Stimulated activated CD4-positive, alpha-beta T cell treated with anti-CD3 and anti-CD28 coated beads, Interleukin-2, amount 100 ng/mL, for 4 hours (primary cell): ENCODE measurements at regions not wholly inside any gene's neighbourhood (a gene's known extent, or its start where the extent isn't known, plus 50 kb on each side); places are given as distances from the start of the nearest gene placed in this dataset.
"Not testable (repeated sequence)": the region's sequence is repeated elsewhere in the genome, so short reads cannot be mapped to it uniquely, and the experiment has no call there.

Experiments
- DNase-seq: peaks from one replicate; pipeline ENCODE4 v3.0.0-alpha.2; 2020; ENCODE audit warnings: low read depth

DNA sequence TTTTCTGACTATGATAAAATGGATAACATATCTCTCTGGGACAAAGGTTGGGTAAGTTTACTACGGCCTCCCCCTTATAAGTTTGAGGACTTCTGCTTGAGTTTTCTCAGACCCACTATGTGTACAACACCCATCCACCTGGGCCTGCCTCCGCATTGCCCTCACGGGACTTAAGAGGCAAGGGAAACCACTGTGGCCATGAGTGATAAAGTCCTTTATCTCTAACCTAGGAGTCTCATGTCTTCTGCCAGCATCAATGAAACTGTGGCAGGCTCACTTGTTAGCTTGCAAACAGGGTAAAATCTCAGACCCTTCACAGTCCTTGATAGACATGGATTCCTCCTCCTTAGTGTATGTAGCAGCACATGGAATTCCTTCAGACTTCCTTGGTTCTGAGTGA, 173.4 kb upstream of the MYLIP start:
- no peak for DNase-seq

DNA sequence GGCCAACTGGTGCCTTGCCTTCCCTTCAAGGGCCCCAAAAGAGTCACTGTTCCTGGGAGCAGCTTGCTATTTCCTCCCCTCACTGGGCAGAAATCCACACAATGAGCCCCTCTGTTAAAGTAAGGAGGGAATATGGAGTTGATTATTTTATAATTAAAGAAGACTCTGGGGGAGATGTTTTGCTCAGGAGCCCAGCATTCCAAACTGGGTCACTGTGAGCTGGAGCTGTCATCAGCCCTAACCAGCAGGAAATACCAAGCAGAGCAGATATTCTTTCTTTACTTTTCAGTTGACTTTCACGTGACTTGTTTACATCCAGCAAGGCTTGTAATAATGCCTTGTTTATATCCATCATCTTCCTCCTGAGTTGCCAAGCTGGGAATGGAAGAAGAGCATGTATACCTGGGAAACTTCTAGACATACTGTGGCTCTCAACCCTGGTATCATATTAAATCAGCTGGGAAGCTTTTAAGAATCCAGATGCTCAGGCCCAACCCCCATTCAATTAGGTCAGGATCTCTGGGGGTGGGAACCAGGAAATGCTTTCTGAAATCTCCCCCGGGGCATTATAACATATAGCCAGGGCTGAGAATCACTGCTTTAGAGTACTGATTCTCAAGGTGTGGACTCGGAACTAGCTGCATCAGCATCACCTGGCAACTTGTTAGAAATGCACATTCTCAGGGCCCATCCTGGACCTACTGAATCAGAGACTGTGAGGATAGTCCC, 175.6 kb upstream of the MYLIP start:
- no peak for DNase-seq

DNA sequence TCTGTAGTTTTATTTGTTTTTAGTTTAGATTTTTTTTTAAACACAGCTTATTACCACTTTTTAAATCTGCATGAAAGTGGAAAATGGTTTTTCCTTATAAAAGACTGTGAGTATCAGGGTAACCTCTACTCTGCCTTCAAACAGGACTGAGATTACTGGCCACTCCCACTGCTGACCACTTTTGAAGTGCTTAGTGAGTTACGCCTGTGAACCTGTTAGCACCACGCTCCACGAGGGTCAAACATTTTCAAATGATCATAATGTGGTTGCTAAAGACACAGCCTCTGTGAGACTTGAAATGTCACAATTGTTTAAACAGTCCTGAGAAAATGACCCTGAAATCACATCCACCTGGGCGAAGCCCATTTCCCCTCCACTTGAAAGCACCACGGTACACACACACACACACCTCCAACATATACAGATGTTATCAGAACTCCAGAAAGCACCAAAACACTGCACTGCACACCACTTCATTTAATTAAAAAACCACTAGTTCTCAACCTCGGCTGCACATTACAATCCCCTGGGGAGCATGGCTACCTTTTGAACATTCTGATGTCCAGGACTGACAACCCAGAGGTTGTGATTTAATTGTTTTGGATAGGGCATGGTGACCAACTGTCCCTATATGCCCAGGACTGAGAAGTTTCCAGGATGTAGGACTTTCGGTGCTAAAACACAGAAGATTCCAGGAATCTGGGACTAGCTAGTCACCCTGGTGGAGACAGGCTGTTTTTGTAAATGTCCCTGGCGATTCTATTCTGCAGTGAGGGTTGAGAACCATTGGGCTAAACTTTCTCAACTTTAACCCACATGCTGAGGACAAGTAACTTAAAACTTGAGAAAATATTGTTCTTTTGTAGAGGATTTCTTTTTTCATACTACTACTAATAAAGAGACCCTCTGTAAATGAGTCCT, 176.4 kb upstream of the MYLIP start:
- no peak for DNase-seq

DNA sequence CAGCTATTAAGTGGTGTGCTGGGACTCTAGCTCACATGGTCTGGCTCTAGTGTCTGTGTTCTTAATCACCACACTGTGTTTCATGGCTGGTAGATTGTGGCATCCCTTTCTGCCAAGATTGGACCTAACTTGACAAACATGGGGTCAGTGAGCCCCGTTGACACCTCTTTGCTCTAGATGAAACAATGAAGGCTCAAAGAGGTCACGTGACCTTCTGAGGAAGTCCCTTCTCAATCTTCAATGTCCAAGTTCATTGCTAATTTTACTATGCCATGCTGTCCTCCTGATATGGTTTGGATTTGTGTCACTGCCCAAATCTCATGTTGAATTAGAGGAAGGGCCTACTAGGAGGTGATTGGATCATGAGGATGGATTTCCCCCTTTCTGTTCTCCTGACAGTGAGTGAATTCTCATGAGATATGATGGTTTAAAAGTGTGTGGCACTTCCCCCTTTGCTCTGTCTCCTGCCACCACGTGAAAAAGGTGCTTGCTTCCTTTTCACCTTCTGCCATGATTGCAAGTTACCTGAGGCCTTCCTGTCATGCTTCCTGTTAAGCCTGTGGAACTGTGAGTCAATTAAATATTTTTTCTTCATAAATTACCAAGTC, 177.8 kb upstream of the MYLIP start:
- no peak for DNase-seq

DNA sequence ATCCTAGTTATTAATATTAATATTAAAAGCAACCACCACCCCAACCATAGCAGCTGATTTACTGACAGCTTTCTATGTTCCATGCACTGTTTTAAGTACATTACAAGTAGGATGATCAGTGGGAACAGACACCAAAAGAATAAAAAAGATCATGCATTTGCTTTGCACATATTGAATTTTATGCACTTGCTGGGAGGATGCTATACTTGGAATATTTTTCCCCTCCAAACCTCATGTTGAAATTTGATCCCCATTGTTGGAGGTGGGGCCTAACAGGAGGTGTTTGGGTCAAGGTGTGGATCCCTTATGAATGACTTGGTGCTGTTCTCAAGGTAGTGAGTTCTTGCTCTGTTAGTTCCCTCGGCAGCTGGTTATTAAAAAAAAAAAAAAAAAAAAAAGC, 178.9 kb upstream of the MYLIP start:
- no peak for DNase-seq

DNA sequence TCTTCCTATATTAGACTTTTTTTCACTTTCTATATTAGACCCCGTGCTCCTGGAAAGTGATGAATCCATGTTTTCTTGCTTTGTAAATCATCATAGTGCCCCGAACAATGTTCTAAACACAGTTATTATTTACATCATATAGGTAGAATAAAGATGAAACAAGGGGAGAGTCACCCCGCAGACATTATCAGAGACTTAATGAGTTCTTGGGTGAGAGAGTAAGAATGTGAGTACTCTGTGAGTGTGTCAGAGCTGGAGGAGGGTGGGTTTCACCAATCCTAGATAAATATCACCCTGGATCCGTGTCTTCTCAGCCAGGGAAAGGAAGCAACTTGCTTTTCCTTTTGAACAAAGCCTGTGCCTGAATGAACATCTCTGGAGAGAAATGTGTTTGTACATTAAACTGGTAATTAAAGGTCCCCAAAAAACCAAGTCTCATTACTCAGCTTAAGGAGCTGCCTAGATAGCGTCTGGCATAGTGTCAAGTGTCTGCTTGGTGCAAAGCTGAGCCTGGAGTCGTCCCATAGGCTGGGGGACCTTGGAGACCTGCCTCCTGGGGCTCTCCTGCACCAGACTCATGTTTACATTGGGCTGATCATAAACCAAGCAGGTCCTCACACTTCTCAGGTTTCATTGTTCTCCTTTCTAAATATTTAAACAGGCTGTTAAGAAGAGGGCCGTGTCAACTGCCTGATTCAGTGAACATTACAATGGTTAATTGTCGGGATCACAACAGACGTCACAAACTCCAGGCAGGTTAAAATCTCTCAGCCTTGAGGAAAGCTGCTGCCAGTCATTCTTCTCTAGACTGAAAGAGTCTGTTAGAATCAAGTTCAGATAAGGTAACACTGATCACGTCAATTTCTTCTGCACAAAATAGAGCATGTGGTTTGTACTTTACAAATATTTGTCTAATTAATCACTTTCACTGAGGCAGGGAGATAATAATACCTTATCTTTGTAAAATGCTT, 179.7 kb upstream of the MYLIP start:
- no peak for DNase-seq

DNA sequence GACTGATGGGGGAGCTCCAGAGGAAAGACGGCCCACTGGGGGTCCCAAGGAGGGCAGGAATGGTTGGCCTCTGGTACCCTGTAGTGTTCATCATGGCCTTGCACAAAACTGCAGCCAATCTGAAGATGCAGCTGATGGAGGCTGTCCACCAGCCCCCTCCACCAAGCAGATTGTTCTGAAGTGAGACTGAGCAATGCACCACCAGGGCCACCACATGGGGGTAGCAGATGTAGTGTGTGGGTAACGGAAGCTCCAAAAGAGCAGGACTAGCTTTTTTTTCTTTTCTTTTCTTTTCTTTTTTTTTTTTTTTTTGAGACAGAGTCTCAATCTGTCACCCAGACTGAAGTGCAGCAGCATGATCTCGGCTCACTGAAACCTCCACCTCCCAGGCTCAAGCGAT, 181.0 kb upstream of the MYLIP start:
- DNase-seq: no peak

DNA sequence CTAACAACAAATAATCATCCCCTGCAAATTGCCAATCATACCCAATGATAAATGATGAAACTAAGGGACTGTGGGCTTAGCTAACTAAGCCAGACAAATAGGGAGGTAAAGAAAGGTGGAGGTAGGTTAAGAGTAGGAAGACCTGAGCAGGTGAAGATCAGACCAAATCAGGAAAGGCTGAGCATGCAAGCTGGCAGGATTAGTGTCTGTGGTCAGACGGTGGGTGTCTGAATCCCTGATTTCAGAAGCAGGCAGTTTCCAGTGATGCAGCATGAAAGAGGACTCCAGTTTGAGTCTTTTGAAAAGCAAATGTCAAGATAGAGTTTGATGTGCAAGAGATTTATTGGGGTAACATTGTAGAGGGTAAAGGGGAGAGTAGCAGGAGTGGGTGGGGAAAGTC, 181.4 kb upstream of the MYLIP start:
- DNase-seq: no peak

DNA sequence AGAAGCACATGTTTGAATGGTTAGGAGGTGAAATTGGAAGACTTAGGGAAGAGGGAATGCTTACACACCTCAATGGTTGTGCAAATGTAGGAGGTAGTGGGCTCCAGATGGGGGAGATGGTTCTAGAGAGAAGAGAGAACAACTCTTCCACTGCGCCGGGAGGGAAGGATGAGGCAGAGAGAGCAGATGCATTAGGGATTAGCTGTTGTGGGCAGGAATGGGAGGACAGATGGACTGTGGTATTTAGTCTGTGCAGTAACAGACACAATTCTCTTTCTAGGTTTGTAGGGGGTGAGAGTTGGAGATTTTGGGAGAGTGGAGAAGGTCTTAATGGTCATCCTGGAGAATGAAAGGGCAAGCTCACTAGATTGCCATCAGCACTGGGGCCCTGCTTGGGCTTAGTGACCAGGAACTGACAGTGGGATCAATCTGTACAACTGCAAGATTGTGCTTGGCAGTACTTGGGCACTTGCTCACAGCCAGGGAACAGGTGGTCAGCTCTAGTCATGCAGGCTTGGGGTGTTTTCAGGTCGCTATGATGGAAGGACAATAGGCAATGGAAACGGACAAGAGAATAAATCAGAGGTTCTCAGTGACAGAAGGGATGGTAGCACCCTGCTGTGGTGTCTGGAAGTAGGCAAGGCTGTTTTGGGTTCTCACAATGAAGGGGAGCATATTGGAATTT, 182.0 kb upstream of the MYLIP start:
- no peak for DNase-seq

DNA sequence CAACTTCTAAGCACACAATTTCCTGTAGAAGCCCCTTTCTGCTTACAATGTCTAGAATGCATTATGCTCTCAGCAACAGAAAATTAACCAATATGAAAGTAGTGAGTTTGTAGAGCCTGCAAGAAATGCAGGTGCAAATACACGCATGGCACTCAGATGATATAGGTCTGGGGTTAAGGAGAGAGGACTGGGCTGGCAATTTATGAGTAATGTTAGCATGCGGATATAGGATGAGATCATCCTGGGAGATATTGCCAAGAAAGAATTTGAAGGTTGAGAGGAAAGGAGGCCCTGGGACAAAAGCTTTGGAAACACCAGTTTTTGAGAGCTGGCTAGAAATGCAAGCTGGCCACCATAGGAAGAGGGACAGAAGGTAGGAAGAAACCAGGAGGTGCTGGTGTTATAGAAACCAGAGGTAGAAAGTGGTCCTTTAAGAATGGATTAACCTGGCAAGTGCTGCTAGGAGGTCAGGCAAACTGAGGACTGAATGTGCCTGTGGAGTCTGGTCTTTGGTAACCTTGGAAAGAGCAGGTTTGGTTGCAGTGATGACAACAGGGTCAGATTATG, 183.2 kb upstream of the MYLIP start:
- no peak for DNase-seq

DNA sequence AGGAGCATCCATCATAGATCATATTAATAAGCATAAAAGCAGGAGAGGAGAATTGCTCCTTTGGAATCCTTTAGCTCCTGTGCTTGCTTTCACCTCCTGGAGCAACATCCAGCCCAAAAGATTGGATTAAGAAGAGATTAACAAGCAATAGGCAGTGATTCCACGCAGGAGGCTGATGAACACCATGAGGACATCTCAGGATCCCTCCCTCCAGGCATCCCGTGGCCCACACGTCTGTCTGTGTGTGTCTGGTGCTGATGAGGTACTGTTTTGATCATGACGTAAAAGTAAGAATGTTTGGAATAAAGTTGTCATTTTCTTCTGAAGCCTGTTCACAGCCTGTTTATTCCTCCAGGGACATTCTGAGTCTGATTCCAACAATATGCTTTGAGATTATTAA, 185.5 kb upstream of the MYLIP start:
- DNase-seq: no peak

DNA sequence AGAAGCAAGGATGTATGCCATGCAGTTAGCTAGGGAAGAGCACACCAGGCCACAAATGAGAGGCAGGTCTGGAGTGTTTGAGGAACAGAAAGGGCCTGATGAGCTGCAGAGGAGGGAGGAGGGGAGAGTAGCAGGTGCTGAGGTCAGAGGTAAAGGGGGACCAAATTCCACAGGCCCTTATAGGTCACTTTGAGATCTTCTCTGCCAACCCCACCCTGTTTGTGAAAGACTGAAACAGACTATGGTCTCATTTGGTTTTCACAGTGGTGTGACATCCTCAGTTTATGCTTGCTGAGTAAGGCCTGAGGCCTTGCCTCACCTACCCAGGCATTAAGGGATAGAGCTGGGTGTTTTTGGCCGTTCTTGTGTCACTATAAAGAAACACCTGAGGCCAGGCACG, 187.7 kb upstream of the MYLIP start:
- DNase-seq: no peak

DNA sequence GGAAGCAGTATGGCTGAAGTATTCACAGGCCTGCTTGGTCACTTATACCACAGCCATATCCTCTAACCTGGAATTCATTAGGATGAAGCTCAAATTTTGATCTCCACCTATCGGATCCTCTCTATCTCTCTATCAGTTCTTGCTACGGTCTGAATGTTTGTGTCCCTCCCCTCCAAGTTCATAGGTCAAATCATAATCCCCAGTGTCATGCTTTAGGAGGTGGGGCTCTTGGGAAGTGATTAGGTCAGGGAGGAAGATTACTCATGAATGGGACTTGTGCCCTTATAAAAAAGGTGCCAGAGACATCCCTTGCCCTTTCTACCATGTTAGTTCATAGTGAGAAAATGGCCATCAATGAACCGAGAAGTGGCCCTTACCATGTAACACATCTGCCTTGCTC, 190.8 kb upstream of the MYLIP start:
- DNase-seq: no peak

DNA sequence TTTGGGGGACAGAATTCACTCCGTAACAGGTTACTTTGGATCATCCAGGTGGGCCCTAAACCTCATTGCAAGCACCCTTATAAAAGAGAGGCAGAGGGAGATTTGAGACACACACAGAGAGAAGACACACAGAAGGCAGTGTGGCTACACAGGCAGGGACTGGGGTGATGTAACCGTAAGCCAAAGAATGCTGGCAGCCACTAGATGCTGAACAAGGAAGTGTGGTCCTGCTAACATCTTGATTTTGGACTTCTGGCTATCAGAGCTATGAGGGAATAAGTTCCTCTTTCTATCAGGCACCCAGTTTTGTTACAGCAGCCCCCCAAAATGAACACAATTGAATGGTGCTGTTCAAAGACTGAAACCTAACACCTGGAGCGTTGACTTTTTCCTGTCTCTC, 191.3 kb upstream of the MYLIP start:
- no peak for DNase-seq

DNA sequence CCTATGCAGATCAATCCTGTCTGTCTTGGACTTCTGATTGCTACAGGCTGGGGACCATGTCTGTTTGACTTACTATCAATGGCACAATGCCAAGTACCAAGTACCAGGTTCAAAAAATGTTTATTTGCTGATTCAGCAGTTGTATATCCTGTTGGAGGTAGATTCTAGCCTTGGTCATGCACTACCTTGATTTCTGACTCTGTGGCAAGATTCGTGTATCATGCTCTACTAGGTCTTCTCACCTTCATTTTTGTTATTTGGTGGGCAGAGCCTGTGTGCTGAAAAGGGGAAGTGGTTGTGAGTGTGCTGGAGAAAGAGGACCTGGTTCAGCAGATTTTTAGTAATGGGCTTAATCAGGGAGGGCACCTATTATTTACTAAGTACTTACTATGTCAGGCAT, 192.4 kb upstream of the MYLIP start:
- DNase-seq: no peak

DNA sequence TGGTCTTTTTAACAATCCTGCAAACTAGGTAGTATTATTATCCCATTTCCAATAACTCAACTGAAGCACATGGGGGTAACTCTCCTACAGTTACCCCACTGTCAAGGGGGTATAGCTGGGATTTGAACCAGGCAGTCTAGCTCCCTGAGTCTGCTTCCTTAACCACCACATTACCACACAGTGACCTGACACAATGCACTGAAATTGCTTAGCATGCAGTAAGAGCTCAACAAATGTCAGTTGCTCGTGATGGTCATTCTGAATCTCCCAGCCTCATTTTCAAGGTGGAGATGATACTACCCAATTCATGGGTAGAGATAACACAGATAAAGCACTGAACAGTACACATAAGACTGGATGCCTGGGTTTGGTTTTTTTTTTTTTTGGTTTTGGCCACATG, 193.2 kb upstream of the MYLIP start:
- no peak for DNase-seq

DNA sequence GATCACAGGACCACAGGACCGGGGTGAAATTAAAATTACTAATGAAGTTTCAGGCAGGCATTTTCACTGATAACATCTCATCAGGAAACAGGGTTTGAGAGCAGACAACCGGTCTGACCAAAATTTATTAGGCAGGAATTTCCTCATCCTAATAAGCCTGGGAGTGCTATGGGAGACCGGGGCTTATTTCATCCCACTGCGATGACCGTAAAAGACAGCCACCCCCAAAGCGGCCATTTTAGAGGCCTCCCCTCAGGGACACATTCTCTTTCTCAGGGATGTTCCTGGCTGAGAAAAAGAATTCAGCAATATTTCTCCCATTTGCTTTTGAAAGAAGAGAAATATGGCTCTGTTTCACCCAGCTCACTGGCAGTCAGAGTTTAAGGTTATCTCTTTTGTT, 197.2 kb upstream of the MYLIP start:
- not testable (repeated sequence) for DNase-seq

DNA sequence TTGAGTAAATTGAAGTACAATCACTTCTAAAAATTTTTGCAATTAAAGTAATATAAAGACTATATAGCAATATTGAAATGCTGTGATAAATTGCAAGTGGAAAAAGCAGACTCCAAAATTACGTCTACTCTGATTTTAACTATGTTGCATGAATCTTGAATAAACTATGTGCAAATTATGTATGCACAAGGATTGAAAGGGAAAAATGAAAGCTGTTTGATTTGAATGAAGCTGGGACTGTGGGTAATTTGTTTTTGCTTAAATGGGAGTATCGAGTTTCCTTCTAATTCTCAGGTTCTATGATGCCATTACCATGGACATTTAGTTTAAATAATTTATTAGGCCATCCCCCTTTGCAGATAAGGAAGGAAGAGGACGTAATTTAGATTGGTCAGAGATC, 198.7 kb upstream of the MYLIP start:
- DNase-seq: no peak

DNA sequence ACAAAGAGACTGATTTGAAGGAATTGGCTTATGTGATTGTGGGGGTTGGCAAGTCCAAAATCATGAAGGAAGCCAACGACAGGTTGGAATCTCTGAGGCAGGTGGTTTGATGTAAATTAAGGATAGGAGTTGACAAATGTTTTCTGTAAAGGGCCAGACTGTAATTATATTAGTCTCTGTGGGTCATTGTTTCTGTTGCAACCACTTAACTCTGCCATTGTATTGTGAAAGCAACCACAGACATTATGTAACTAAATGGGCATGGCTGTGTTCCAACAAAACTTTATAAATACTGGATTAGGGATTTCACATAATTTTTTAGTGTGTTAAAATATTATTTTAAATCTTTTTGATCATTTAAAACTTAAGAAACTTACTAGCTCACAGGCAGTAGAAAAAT, 199.2 kb upstream of the MYLIP start:
- no peak for DNase-seq

DNA sequence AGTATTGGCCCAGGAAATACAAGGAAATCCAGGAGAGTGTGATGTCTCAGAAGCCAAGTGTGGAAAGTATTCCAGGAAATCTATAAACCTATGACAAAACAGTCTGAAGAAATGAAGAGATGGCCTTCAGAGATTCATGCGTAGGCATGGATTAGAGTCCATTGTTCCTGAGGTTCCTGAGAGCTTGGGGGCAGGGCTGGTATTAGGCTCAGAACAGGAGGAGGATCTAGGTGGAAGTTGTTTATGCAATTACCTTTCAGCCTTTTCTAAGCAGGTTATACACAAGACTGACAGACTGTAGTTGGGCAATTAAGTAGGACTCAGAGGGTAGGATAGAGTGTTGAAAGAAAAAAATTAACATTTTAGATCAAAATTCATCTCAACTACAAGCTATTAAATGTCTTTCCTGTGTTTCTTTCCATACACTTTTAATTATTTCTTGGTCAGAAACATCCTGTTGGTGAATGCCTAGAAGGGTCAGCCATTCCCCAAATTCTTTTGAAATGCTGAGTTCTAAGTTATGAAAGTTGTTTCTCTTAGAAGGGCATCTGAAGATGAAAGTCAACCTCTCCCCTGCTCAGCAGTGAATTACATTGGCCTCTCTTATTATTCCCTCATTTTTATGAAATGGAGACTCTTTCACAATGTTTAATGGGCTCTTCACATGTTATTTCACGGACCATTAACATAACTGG, 201.2 kb upstream of the MYLIP start:
- no peak for DNase-seq
